LNCaP clone FGC (cell line): ENCODE measurements at regions not wholly inside any gene's neighbourhood (a gene's known extent, or its start where the extent isn't known, plus 50 kb on each side); places are given as distances from the start of the nearest gene placed in this dataset.
"Not testable (repeated sequence)": the region's sequence is repeated elsewhere in the genome, so short reads cannot be mapped to it uniquely, and the experiment has no call there.

Experiments
- DNase-seq: peaks from one replicate; pipeline ENCODE4 v3.0.0-alpha.2; 2011; ENCODE audit warnings: low read depth
- H3K4me3 ChIP-seq: 2 replicates; pipeline ENCODE4 v1.5.1; 2011; ENCODE audit warnings: mild to moderate bottlenecking, low read depth, low read length, control low read depth
- TF ChIP-seq, protein P1 (sequence below): IDR thresholded peaks from 2 replicates; pipeline ENCODE4 v1.5.1; 2012; ENCODE audit warnings: mild to moderate bottlenecking; ENCODE audit not compliant: control insufficient read depth, insufficient read depth; ENCODE audit errors: extremely low read depth

- H3K4me3 ChIP-seq = no peak overlapping the region
- DNase-seq = no peak
- TF ChIP-seq, protein P1, sequence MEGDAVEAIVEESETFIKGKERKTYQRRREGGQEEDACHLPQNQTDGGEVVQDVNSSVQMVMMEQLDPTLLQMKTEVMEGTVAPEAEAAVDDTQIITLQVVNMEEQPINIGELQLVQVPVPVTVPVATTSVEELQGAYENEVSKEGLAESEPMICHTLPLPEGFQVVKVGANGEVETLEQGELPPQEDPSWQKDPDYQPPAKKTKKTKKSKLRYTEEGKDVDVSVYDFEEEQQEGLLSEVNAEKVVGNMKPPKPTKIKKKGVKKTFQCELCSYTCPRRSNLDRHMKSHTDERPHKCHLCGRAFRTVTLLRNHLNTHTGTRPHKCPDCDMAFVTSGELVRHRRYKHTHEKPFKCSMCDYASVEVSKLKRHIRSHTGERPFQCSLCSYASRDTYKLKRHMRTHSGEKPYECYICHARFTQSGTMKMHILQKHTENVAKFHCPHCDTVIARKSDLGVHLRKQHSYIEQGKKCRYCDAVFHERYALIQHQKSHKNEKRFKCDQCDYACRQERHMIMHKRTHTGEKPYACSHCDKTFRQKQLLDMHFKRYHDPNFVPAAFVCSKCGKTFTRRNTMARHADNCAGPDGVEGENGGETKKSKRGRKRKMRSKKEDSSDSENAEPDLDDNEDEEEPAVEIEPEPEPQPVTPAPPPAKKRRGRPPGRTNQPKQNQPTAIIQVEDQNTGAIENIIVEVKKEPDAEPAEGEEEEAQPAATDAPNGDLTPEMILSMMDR = no peak
Measured at GRCh38 chr13:50133358-50133953, 118.2 kb downstream of the KCNRG start.

GRCh38 chr13:50136226-50136625 is 121.0 kb downstream of the KCNRG start:
- no peak overlapping the region for H3K4me3 ChIP-seq
- DNase-seq = no peak
- TF ChIP-seq, protein P1 = no peak

DNA sequence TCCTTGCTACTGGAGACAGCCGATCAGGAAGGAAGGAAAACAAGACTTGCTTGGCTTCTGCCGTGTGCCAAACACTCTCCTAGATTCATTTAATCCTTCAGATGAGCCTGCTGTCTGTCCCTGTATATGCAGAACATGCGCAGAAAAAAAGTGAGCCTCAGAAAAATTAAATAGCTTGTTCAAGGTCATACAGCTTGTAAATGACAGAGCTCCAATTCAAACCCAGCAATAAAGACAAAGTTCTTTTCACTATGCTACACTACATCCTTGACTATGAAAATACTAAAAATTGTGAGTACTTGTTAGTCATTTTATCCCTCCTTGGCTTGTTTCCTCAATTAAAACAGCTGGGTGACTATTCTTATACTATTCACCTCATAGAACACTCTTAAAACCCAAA is 121.4 kb downstream of the KCNRG start:
- TF ChIP-seq, protein P1 = no peak
- no peak for DNase-seq
- H3K4me3 ChIP-seq = no peak overlapping the region

GRCh38 chr13:50139435-50139934 is 124.2 kb downstream of the KCNRG start:
- not testable (repeated sequence) for DNase-seq, H3K4me3 ChIP-seq

DNA sequence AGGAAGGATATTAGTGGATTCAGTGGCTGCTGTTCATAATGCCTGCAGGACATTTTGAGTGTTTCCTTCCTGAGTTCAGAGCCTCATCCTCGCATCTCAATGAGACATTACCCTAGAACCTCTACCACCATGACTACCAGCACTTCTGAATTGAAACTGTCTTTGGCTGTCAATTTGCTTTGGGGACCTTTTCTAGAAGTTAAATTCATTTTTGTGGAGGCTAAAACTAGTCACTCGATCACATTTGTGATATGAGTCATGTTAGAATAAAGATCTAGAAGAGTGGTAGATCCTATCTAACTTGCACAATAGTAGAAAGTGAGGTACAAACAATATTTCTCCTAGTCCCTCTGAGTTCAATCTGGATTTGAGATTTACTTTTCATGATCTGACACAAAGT is 124.9 kb downstream of the KCNRG start:
- TF ChIP-seq, protein P1 = no peak
- no peak overlapping the region for H3K4me3 ChIP-seq
- DNase-seq = no peak

GRCh38 chr13:50140581-50141374 is 125.5 kb downstream of the KCNRG start:
- TF ChIP-seq, protein P1 = no peak
- no peak overlapping the region for H3K4me3 ChIP-seq
- DNase-seq = no peak

DNA sequence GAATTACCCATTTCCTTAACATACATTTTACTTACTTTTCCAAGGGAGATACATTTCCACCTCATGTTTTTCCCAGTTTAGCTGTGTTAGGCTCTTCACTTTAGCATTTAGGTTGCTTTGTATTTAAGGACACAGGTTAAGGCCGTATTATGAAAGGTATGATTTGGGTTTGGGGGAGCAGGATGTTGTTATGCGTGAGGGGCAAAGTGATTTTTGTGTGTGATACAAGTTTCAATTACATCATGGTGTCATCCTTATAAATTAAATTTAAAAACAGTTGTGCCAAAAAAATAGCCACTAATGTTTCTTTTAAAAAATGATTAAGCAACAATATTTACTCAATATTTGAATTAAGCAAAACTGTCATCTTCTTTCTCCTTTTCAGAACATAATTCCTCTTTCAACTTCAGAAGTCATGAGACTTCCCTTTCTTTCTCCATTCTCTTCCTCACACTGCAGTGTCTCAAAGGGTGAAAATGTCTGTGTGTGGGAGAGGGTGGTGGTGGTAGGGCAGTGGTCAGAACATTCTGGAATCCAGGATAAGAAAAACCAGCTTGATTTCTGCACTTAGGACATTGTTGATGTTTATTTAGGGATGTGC is 126.2 kb downstream of the KCNRG start:
- no peak for DNase-seq
- H3K4me3 ChIP-seq = no peak overlapping the region
- TF ChIP-seq, protein P1 = no peak
